SU-DHL-6 (cell line): ENCODE measurements at regions not wholly inside any gene's neighbourhood (a gene's known extent, or its start where the extent isn't known, plus 50 kb on each side); places are given as distances from the start of the nearest gene placed in this dataset.

Experiments
- H2AFZ ChIP-seq: fragments of 200-600 bp; sonication (generic); 2 replicates; pipeline ENCODE4 v1.6.1; 2014; ENCODE audit warnings: low read depth, mild to moderate bottlenecking, moderate library complexity, mixed read lengths, antibody characterized with exemption, low read length; ENCODE audit not compliant: severe bottlenecking
- H3F3A ChIP-seq: fragments of 200-600 bp; shearing (Covaris generic); 2 replicates; pipeline ENCODE4 v1.6.0; 2016; ENCODE audit warnings: antibody characterized with exemption, mild to moderate bottlenecking; ENCODE audit not compliant: insufficient read depth
- H3K27ac ChIP-seq: fragments of 200-600 bp; sonication (generic); 2 replicates; pipeline ENCODE4 v1.5.1; 2016; ENCODE audit warnings: low read depth, mild to moderate bottlenecking, low read length, moderate library complexity, mixed read lengths
- H3K27me3 ChIP-seq: fragments of 200-600 bp; sonication (generic), shearing (Covaris generic); 2 replicates; pipeline ENCODE4 v1.6.0; 2014; ENCODE audit warnings: mild to moderate bottlenecking, low read length
- H3K36me3 ChIP-seq: fragments of 200-600 bp; sonication (generic); 2 replicates; pipeline ENCODE4 v1.6.1; 2014; ENCODE audit warnings: mild to moderate bottlenecking, low read length, mixed read lengths
- H3K4me2 ChIP-seq: fragments of 300-600, 200-600 bp; shearing (Covaris generic), sonication (generic); 2 replicates; pipeline ENCODE4 v1.6.0; 2014; ENCODE audit warnings: low read length, low read depth, mild to moderate bottlenecking; ENCODE audit not compliant: poor library complexity, severe bottlenecking
- H3K4me3 ChIP-seq: fragments of 200-600 bp; sonication (generic); 2 replicates; pipeline ENCODE4 v1.5.1; 2014; ENCODE audit warnings: antibody characterized with exemption, low read length, mild to moderate bottlenecking, mixed read lengths; ENCODE audit not compliant: insufficient read depth, poor library complexity, severe bottlenecking
- H3K79me2 ChIP-seq: fragments of 200-600 bp; sonication (generic); 2 replicates; pipeline ENCODE4 v1.6.1; 2014; ENCODE audit warnings: mild to moderate bottlenecking, low read length, moderate library complexity; ENCODE audit not compliant: insufficient read depth
- H3K9ac ChIP-seq: fragments of 200-600 bp; sonication (generic); 2 replicates; pipeline ENCODE4 v1.7.0; 2014; ENCODE audit warnings: mild to moderate bottlenecking, low read length
- H3K9me2 ChIP-seq: fragments of 200-600 bp; sonication (generic); replicated peaks from 2 replicates; pipeline ENCODE4 v1.6.1; 2014; ENCODE audit warnings: low read length; ENCODE audit not compliant: insufficient read depth
- H3K9me3 ChIP-seq: fragments of 200-600 bp; sonication (generic); 2 replicates; pipeline ENCODE4 v1.6.1; 2014; ENCODE audit warnings: low read length, mixed read lengths; ENCODE audit not compliant: insufficient read depth
- H4K20me1 ChIP-seq: fragments of 200-600 bp; sonication (generic); 2 replicates; pipeline ENCODE4 v1.6.1; 2014; ENCODE audit warnings: low read depth, mild to moderate bottlenecking, antibody characterized with exemption, low read length, moderate library complexity, mixed read lengths
- CTCF ChIP-seq: fragments of 200-600 bp; sonication (generic); IDR thresholded peaks from one replicate; pipeline ENCODE4 v1.5.1; 2017; ENCODE audit warnings: antibody characterized with exemption, mild to moderate bottlenecking, low read length, moderate library complexity; ENCODE audit not compliant: insufficient read depth, poor library complexity, severe bottlenecking
- EZH2phosphoT487 ChIP-seq: fragments of 200-600 bp; sonication (generic), shearing (Covaris generic); conservative IDR thresholded peaks from 2 replicates; pipeline ENCODE4 v1.6.1; 2018; ENCODE audit warnings: mild to moderate bottlenecking, antibody characterized with exemption, low read length, moderate library complexity, mixed read lengths

GRCh38 chr4:115424852-115425251 is 311.4 kb upstream of the NDST4 start:
- H3K4me2 ChIP-seq: no peak overlapping the region
- H3K36me3 ChIP-seq: no peaks in the 10 kb centered on the region
- TF ChIP-seq CTCF (no peak), EZH2phosphoT487 (no peak)
- no peaks in the 10 kb centered on the region for H4K20me1 ChIP-seq
- no peak overlapping the region for H3K27ac ChIP-seq
- H3F3A ChIP-seq: no peaks in the 10 kb centered on the region
- no peaks in the 10 kb centered on the region for H3K9me2 ChIP-seq
- H3K9me3 ChIP-seq: no peaks in the 10 kb centered on the region
- H3K27me3 ChIP-seq: no peaks in the 10 kb centered on the region
- no peaks in the 10 kb centered on the region for H3K79me2 ChIP-seq
- H2AFZ ChIP-seq: no peak overlapping the region
- H3K9ac ChIP-seq: no peak overlapping the region
- no peak overlapping the region for H3K4me3 ChIP-seq

GRCh38 chr4:115418635-115419396 is 305.4 kb upstream of the NDST4 start:
- TF ChIP-seq EZH2phosphoT487 (no peak), CTCF (no peak)
- Histone ChIP-seq H3K4me2 (no peak overlapping the region), H3K79me2 (no peaks in the 10 kb centered on the region), H3K27me3 (no peaks in the 10 kb centered on the region), H3K27ac (no peak overlapping the region), H3K9ac (no peak overlapping the region), H4K20me1 (no peaks in the 10 kb centered on the region), H2AFZ (no peak overlapping the region), H3K9me3 (no peaks in the 10 kb centered on the region), H3K9me2 (no peaks in the 10 kb centered on the region), H3F3A (no peaks in the 10 kb centered on the region), H3K36me3 (no peaks in the 10 kb centered on the region), H3K4me3 (no peak overlapping the region)

GRCh38 chr4:115396034-115396433 is 282.6 kb upstream of the NDST4 start:
- Histone ChIP-seq H3K27me3 (no peaks in the 10 kb centered on the region), H3K4me3 (no peak overlapping the region), H3K9me3 (no peaks in the 10 kb centered on the region), H3K36me3 (no peaks in the 10 kb centered on the region), H3K4me2 (no peak overlapping the region), H3K27ac (no peak overlapping the region), H2AFZ (no peak overlapping the region), H3K9ac (no peak overlapping the region), H3K9me2 (no peaks in the 10 kb centered on the region), H3F3A (no peaks in the 10 kb centered on the region), H4K20me1 (no peaks in the 10 kb centered on the region), H3K79me2 (no peaks in the 10 kb centered on the region)
- TF ChIP-seq EZH2phosphoT487 (no peak), CTCF (no peak)
